ENCODE measurements at regions not wholly inside any gene's neighbourhood (a gene's known extent, or its start where the extent isn't known, plus 50 kb on each side); places are given as distances from the start of the nearest gene placed in this dataset.

DNA sequence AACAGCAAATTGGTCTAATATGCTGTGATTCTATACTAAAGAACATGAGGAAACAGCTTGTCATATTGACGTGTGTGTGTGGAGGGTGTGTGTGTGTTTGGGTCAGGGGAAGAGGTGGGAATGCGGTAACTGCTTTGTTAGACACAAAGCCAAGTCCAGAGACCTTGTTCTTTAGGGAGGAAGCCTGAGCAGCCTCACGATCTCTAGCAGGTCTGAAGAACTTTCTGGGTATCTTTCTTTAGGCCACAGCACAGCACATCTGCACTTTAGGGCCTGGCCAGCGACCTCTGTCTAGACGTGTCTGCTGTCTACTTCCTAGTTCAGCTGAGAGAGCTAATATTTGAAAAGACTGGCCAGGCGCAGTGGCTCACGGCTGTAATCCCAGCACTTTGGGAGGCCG is 220.0 kb upstream of the TPRG1 start:
- TF ChIP-seq CTCF (IDR thresholded peaks at IDR 0.05) (no peak), POLR2AphosphoS5 (IDR thresholded peaks at IDR 0.05; ENCODE audit: low read depth, low read length) (no peak), SIN3A (IDR thresholded peaks at IDR 0.05; ENCODE audit: borderline replicate concordance, insufficient read depth, low read depth, low read length) (no peak), REST (IDR thresholded peaks at IDR 0.05; ENCODE audit: insufficient read depth in 1 of 2, low read depth in 2 of 2, low read length in 1 of 2) (no peak)
